ENCODE measurements at regions not wholly inside any gene's neighbourhood (a gene's known extent, or its start where the extent isn't known, plus 50 kb on each side); places are given as distances from the start of the nearest gene placed in this dataset.
A peak's percentile ranks its signal among the peaks of the same experiment; 100 is the strongest.

GRCh38 chr1:114322207-114322606 is 168.5 kb upstream of the SYT6 start:
- Histone ChIP-seq H3K36me3 (no peaks in the 10 kb centered on the region), H3K27ac (no peak overlapping the region), H3K4me3 (no peak overlapping the region), H3K4me1 (no peaks in the 10 kb centered on the region), H3K9me3 (no peaks in the 10 kb centered on the region), H3K27me3 (no peaks in the 10 kb centered on the region)
- TF ChIP-seq POLR2A (IDR thresholded peaks at IDR 0.05) (no peak), CTCF (IDR thresholded peaks at IDR 0.05) (no peak), POLR2AphosphoS5 (IDR thresholded peaks at IDR 0.05) (no peak), EP300 (IDR thresholded peaks at IDR 0.05) (no peak)
- 71 to 82% (median 80%) methylated on average over 3 of the region's 3 CpGs for WGBS, 5 donors
- intact Hi-C loops (cut with DNase I; ENCODE audit: low total_unique reads), result no loop called here
- no peak for DNase-seq

GRCh38 chr1:114320586-114320985 is 166.9 kb upstream of the SYT6 start:
- Histone ChIP-seq H3K27ac (no peak overlapping the region), H3K4me3 (no peak overlapping the region), H3K9me3 (no peaks in the 10 kb centered on the region), H3K4me1 (no peaks in the 10 kb centered on the region), H3K27me3 (no peaks in the 10 kb centered on the region), H3K36me3 (no peaks in the 10 kb centered on the region)
- intact Hi-C loops (cut with DNase I; ENCODE audit: low total_unique reads), result no loop called here
- no peak for TF ChIP-seq POLR2A (IDR thresholded peaks at IDR 0.05)
- TF ChIP-seq POLR2AphosphoS5 (IDR thresholded peaks at IDR 0.05), result no peak
- TF ChIP-seq CTCF (IDR thresholded peaks at IDR 0.05), result no peak
- TF ChIP-seq EP300 (IDR thresholded peaks at IDR 0.05), result no peak
- DNase-seq, result no peak

GRCh38 chr1:114319418-114319817 is 165.7 kb upstream of the SYT6 start:
- intact Hi-C loops (cut with DNase I; ENCODE audit: low total_unique reads), result no loop called here
- peak in 1 of 2 donors; percentile 12 for DNase-seq
- H3K4me1 ChIP-seq, result no peaks in the 10 kb centered on the region

GRCh38 chr1:114318961-114319360 is 165.3 kb upstream of the SYT6 start:
- DNase-seq, result no peak
- no peaks in the 10 kb centered on the region for H3K27me3 ChIP-seq
- intact Hi-C loops (cut with DNase I; ENCODE audit: low total_unique reads), result no loop called here
- H3K4me3 ChIP-seq, result no peak overlapping the region
- H3K4me1 ChIP-seq, result no peaks in the 10 kb centered on the region
- TF ChIP-seq POLR2A (IDR thresholded peaks at IDR 0.05) (no peak), CTCF (IDR thresholded peaks at IDR 0.05) (no peak), EP300 (IDR thresholded peaks at IDR 0.05) (no peak)
- no peaks in the 10 kb centered on the region for H3K9me3 ChIP-seq
- 87 to 94% (median 91%) methylated on average over 2 of the region's 2 CpGs for WGBS, 5 donors
- no peaks in the 10 kb centered on the region for H3K36me3 ChIP-seq
- no peak overlapping the region for H3K27ac ChIP-seq

More at GRCh38 chr1:114319418-114319817, 165.7 kb upstream of the SYT6 start:
- 62 to 80% (median 76%) methylated on average over 3 of the region's 3 CpGs for WGBS, 5 donors
- no peak for TF ChIP-seq EP300 (IDR thresholded peaks at IDR 0.05)
- TF ChIP-seq CTCF (IDR thresholded peaks at IDR 0.05), result no peak
- TF ChIP-seq POLR2A (IDR thresholded peaks at IDR 0.05), result no peak
- TF ChIP-seq POLR2AphosphoS5 (IDR thresholded peaks at IDR 0.05), result no peak
- Histone ChIP-seq H3K36me3 (no peaks in the 10 kb centered on the region), H3K27ac (no peak overlapping the region), H3K4me3 (no peak overlapping the region), H3K27me3 (no peaks in the 10 kb centered on the region), H3K9me3 (no peaks in the 10 kb centered on the region)

All from stomach (tissue), 8 donors.